Uterus (tissue), 3 donors: ENCODE measurements at regions not wholly inside any gene's neighbourhood (a gene's known extent, or its start where the extent isn't known, plus 50 kb on each side); places are given as distances from the start of the nearest gene placed in this dataset.

Experiments used
- DNase-seq, 2 donors: peaks; one replicate each; pipeline ENCODE4 v3.0.0-alpha.2; 2019 to 2020
- H3K27ac ChIP-seq, 2 donors: fragments of 200-600 bp; sonication (generic); 1 replicate in 1 of 2; 2 replicates in 1 of 2; pipeline ENCODE4 v1.5.1; 2016 to 2018
- H3K27me3 ChIP-seq, 2 donors: fragments of 200-600 bp; sonication (generic); one replicate each; pipeline ENCODE4 v1.5.1; 2018 to 2019; ENCODE audit warnings: control low read depth in 1 of 2
- H3K36me3 ChIP-seq, 2 donors: fragments of 200-600 bp; sonication (generic); one replicate each; pipeline ENCODE4 v1.5.1; 2019; ENCODE audit warnings: control low read depth in 1 of 2
- H3K4me1 ChIP-seq, 2 donors: fragments of 200-600 bp; sonication (generic); one replicate each; pipeline ENCODE4 v1.5.1; 2018 to 2019; ENCODE audit warnings: control low read depth in 1 of 2
- H3K4me3 ChIP-seq, 2 donors: fragments of 200-600 bp; sonication (generic); 1 replicate in 1 of 2; 2 replicates in 1 of 2; pipeline ENCODE4 v1.5.1; 2018 to 2019; ENCODE audit warnings: mild to moderate bottlenecking in 1 of 2
- H3K9me3 ChIP-seq, 2 donors: fragments of 200-600 bp; sonication (generic); one replicate each; pipeline ENCODE4 v1.5.1; 2019; ENCODE audit warnings: control low read depth in 1 of 2
- POLR2A ChIP-seq, 2 donors: fragments of 450-650 bp; IDR thresholded peaks; one replicate each; pipeline ENCODE4 v1.6.1; 2016; ENCODE audit warnings: antibody characterized with exemption in 2 of 2, mild to moderate bottlenecking in 1 of 2, moderate library complexity in 1 of 2
- intact Hi-C: fragments of 100-400 bp; cut with DNase I; formaldehyde crosslinking; loops from one replicate; pipeline ENCODE4 v1.15.1; 2023; ENCODE audit warnings: low total_unique reads
- TF ChIP-seq, protein P1 (sequence below), 4 experiments: fragments of 200-600 bp in 2 of 4; fragments of 450-650 bp in 2 of 4; sonication (generic) in 2 of 4; IDR thresholded peaks; one replicate each; pipeline ENCODE4 v1.5.1; 2016 to 2019; ENCODE audit warnings: antibody characterized with exemption in 4 of 4, mild to moderate bottlenecking in 2 of 4, moderate library complexity in 1 of 4
- donor health status: DM: yes; HTN: yes; CAD: no.

DNA sequence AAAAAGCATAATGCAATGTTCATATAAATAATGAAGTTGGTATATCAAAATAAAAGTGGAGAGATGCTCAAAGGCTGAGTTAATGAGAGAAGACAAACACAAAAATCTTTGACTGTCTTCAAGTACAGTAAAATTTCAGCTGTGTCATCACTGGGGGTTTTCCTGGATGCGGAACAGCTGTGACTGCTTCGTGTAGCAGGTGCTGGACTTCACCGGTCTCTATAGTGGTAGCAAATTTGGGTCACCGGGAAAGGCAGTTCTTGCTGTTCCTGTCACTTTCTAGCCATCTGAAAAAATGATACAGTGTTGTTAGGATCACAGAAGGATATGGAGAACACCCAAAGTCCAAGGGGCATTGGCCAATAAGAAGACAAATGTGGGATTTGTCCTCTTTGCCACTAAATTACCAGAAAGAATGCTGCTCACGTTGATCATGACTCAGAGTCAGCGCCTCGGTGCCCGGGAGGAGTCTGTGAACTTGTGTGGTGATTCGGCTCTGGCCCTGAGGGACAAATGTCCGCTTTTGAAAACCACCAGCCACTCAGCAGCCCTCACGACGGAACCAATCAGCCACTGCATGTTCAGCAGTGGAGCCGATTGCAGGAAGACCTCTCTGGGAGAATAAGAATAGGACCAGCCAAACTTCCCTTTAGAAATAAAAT is 230.1 kb upstream of the FAT1 start:
- no peaks in the 10 kb centered on the region for H3K36me3 ChIP-seq
- H3K4me1 ChIP-seq = no peaks in the 10 kb centered on the region
- intact Hi-C loops = no loop called here
- DNase-seq = no peak
- TF ChIP-seq, protein P1, sequence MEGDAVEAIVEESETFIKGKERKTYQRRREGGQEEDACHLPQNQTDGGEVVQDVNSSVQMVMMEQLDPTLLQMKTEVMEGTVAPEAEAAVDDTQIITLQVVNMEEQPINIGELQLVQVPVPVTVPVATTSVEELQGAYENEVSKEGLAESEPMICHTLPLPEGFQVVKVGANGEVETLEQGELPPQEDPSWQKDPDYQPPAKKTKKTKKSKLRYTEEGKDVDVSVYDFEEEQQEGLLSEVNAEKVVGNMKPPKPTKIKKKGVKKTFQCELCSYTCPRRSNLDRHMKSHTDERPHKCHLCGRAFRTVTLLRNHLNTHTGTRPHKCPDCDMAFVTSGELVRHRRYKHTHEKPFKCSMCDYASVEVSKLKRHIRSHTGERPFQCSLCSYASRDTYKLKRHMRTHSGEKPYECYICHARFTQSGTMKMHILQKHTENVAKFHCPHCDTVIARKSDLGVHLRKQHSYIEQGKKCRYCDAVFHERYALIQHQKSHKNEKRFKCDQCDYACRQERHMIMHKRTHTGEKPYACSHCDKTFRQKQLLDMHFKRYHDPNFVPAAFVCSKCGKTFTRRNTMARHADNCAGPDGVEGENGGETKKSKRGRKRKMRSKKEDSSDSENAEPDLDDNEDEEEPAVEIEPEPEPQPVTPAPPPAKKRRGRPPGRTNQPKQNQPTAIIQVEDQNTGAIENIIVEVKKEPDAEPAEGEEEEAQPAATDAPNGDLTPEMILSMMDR (IDR thresholded peaks at IDR 0.05) = no peak
- TF ChIP-seq POLR2A (IDR thresholded peaks at IDR 0.05) = no peak
- H3K4me3 ChIP-seq = no peak overlapping the region
- no peaks in the 10 kb centered on the region for H3K27me3 ChIP-seq
- no peak overlapping the region for H3K27ac ChIP-seq
- no peaks in the 10 kb centered on the region for H3K9me3 ChIP-seq

DNA sequence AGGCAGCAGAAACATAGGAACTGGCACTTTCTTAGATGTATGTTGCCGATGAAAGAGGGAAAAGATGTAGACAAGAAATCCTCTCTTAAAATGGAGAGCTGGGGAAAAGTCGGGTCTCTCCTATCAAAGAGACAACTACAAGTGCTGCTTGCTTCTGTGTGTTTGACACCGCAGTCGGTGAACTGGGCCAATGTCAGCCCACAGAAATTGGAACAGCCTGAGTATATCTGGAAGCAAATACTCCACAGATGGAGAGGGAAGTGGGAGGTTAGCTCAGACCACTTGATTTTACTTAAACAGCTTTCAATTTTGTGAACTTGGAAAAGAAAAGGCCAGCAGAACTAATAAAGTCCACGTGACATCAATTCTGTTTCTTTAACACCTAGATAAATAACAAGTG is 230.9 kb upstream of the FAT1 start:
- TF ChIP-seq, protein P1 (IDR thresholded peaks at IDR 0.05) = no peak
- TF ChIP-seq POLR2A (IDR thresholded peaks at IDR 0.05) = no peak
- intact Hi-C loops = no loop called here
- Histone ChIP-seq H3K27ac (peak overlapping the region; percentile 29 to 41), H3K36me3 (no peaks in the 10 kb centered on the region), H3K4me3 (no peak overlapping the region), H3K9me3 (no peaks in the 10 kb centered on the region), H3K4me1 (no peaks in the 10 kb centered on the region), H3K27me3 (no peaks in the 10 kb centered on the region)
- no peak for DNase-seq

DNA sequence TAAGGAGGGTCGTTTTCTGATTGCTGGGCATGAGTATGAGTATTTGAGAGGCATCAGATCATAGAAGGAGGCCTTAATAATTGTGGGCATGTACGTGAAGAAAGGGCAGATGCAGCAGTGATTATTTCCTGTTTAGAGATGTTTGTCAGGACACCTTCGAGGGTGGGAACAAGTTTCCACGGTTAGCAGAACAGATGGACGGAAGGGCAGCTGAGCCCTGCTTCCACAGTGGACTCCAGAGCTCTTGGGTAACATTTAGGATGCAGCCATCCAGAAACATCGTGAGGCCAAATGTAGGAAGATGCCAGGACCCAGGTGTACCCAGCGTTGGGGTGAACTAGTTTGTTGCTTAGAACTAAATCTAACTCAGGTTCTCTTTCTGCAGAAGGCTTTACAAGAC is 231.3 kb upstream of the FAT1 start:
- no peaks in the 10 kb centered on the region for H3K9me3 ChIP-seq
- no peaks in the 10 kb centered on the region for H3K36me3 ChIP-seq
- no peak overlapping the region for H3K4me3 ChIP-seq
- no peak for DNase-seq
- no peak overlapping the region for H3K27ac ChIP-seq
- no peaks in the 10 kb centered on the region for H3K4me1 ChIP-seq
- TF ChIP-seq, protein P1 (IDR thresholded peaks at IDR 0.05) = no peak
- TF ChIP-seq POLR2A (IDR thresholded peaks at IDR 0.05) = no peak
- H3K27me3 ChIP-seq = no peaks in the 10 kb centered on the region
- intact Hi-C loops = no loop called here

DNA sequence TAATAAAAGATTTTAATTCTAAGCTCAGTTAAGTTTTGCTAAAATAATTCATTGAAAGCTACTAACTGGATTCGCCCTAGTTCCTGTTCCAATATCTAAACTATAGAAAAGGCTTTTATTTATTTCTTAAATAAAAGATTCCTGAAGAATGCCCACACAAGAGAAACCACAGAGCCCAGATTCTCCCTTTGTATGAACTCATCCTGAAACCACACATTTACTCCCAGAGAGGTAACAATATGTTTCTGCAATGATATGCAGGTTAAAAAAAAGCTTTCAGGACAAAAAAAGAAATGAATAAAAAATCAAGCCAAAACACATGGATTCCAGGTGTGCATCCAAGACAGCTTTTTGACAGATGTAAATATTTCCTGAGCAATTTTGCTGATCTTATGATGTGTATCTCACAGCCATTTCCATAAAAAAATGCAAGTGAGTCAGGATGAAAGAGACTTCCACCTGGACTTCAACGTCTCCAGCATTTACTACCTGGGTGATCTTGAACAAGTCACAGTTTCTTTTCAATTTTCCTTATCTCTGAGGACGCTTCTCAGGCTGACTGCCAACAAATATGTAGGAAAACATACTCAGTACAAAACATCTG is 234.4 kb upstream of the FAT1 start:
- DNase-seq = no peak
- no peaks in the 10 kb centered on the region for H3K9me3 ChIP-seq
- no peak for TF ChIP-seq POLR2A (IDR thresholded peaks at IDR 0.05)
- TF ChIP-seq, protein P1 (IDR thresholded peaks at IDR 0.05) = no peak
- H3K4me1 ChIP-seq = no peaks in the 10 kb centered on the region
- H3K27ac ChIP-seq = no peak overlapping the region
- intact Hi-C loops = no loop called here
- no peaks in the 10 kb centered on the region for H3K27me3 ChIP-seq
- H3K36me3 ChIP-seq = no peaks in the 10 kb centered on the region
- no peak overlapping the region for H3K4me3 ChIP-seq

DNA sequence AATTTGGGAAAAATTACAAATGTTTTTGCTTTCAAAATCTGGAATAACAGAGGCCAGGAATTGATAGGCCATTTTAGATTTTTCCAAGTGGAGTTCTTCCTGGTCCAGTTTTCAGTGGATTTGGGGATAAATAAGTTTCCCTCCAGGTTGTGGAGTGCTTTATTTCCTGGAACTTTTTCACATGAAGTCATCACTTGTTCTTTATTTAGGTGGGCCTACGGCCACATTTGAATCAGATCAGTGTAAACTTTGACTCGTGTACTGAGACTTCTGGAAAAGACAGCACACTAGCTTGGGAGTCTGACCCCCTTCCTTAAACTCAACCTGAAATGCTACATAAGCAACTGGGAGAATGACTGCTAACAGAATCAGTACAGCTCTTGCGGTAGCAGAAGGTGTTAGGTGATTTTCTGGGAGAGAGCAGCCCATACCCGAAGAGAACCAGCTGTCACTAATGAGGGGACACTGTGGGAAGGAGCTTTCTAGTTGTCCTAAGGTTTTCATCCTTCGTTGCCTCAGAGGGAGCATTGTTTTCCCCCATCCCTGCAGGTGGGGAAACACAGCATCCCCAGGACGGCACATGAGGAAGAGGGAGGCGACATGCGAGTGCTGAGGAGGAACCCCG is 235.2 kb upstream of the FAT1 start:
- H3K27me3 ChIP-seq = no peaks in the 10 kb centered on the region
- intact Hi-C loops = no loop called here
- H3K36me3 ChIP-seq = no peaks in the 10 kb centered on the region
- no peak overlapping the region for H3K27ac ChIP-seq
- H3K4me3 ChIP-seq = no peak overlapping the region
- no peaks in the 10 kb centered on the region for H3K4me1 ChIP-seq
- TF ChIP-seq, protein P1 (IDR thresholded peaks at IDR 0.05) = no peak
- TF ChIP-seq POLR2A (IDR thresholded peaks at IDR 0.05) = no peak
- DNase-seq = no peak
- no peaks in the 10 kb centered on the region for H3K9me3 ChIP-seq
